NCI-H2107 treated with DMSO at 0.1 percent for 48 hours (cell line): ENCODE measurements at regions not wholly inside any gene's neighbourhood (a gene's known extent, or its start where the extent isn't known, plus 50 kb on each side); places are given as distances from the start of the nearest gene placed in this dataset.

Experiments used
- DNase-seq: peaks from one replicate; lab custom pipeline; 2025; ENCODE audit not compliant: unreplicated experiment; lab: John Stamatoyannopoulos, UW

DNA sequence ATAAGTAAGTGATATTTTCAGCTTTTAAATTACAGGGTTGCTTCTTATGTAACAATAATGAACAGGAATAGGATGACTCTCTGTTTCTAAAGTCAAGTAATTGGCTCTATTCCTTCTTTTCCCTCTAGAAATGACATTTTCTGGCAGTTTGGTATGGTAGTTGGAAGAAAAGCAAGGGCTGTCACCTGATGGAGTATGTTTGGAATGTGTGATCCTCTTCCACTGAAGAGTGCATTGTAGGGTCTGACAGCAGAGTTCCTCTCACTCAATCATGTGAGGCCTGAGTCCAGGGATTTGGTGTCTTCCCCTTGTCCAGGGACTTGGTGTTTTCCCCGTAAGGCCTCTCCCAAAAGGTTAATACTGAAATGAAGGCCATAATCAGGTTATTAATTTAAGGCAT is 233.8 kb upstream of the FBXL7 start:
- DNase-seq, result no peak

DNA sequence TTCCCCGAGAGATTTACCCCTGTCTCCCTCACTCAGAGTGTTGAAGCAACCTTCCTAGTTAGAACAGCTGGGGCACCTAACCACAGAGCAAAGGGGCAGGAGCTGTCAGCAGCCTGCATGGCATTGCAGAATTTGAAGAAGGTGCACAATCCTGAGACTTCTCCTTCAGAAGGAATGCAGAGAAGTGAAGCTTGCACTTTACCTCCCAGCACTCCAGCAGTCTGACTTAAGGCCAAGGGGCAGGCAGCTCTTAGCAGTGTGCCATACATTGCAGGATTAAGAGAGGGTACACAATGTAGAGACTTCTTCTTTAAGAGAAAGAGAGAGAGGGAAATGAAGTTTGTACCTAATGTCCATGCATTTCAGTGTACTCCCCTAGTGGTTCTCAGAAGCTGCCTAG is 236.0 kb upstream of the FBXL7 start:
- no peak for DNase-seq

DNA sequence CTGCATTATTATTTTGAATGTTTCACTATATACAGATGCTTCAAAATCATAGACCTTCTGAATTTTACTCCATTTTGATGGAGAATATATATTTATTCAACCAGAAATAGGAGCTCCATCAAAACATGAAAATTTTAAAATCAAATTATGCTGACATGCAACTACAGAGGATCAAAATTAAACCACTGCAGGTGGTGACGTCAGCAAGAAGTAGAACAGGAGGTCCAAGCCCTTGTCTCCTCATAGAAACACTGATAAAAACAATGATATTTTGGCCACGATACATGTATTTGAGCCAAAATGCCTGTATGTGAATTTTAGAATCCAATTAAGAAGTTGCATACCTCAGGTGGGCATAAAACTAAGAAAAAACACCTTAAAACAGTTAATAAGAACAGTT is 236.6 kb upstream of the FBXL7 start:
- DNase-seq, result no peak

DNA sequence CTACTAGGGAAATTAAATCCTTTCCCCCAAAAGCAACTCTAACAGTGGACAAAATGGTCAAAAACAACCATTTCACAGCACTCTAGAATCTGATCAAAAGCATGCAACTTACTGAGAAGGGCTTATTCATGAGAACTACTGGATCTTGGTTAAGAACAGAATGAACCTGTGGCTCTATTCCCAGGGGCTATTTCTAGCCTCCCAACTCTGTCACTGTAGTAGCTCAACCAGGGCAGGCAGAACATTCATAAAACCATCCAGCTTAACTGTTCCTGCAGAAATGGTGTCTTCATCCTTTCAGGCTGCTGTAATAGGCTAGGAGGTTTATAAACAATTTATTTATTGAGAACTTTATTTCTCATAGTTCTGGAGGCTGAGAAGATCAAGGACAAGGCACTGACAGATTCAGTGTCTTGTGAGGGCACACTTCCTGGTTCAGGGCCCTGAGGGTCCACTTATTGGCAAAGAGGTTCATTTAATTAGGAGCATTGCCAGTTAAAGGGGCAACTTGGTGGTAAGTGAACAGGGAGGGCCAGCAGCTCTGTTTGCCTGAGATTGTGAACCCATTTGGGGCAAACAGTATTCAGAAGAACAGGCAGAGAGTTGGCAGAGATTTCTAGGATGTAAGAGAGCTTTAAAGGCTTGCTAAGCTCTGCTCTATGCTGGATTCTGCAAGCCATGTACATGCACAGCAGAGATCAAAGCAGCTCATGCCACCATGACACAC is 238.5 kb upstream of the FBXL7 start:
- no peak for DNase-seq

DNA sequence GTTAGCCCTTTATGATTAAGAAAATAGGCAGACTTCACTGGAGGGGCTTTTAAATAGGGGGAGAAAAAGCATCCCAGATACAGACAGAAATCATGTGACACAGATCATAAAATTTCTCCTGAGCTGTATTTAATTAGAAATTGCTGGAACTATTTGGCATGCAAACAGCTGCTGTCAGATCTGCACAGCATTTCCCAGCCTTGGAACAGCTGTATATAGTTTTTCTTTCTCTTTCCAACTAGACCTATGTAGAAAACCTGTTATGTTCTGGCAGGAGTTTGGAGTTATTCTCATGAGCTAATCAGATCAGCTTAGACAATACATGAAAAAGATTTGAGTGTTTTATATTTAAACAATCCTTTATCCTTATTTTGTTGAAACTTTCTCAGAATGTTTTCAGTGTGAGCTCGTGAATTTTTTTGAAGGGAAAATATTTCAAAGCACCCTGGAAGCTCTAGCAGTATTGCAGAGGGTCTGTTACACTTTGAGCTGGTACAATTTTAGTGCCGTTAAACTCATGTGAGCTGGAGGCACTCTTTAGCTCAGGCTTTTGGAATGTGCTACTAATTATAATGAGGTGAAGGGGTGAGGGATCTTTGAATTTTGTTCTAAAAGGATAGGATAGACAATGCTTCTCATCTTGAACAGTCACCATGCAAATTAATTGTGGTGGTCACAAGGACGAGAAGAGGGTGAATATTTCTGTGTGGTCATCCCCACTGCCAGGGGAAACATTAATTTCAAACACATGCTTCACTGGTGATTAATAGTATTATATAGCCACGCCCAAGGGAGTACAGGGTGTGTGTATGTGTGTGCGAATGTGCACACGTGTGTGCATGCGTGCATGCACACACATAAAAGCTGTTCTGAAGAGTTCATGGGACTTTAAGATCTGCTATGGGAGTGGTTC is 239.4 kb upstream of the FBXL7 start:
- no peak for DNase-seq

DNA sequence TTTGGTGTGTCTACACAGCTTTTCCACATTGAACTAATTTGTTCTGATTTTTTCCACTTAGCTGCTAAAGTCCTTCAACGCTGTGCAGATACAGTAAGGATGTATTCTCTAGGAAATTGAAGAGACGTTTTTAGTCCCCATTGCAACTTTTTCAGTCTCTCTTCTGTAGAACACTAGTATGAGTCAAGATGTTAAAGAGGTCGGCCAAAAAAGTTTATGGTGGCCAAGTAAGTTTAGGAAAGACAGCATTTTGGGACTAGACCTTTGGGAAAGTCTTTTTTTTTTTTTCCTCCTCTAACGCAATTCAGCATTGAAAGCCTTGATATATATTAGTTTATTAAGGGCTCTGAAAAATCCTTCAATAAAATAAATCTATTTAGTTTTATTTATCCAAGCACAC is 243.5 kb upstream of the FBXL7 start:
- no peak for DNase-seq

DNA sequence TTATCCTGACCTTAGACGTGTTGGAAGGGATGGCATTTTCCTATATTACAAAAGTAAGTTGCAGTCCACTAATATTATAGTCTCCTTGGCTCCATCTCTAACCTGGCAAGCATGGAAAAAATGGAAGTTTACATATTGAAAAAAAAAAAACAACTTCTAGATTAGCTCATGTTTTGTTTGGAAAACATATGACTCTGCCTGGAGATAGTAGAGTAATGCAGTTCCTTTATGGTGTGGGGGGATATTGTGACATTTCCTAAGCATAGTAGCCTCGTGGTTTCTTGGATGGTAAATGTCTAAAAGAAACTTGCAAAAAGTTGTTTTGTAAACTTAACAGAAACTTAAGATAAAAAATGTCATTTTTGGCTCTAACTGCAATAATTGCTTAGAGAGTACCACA is 244.4 kb upstream of the FBXL7 start:
- no peak for DNase-seq

DNA sequence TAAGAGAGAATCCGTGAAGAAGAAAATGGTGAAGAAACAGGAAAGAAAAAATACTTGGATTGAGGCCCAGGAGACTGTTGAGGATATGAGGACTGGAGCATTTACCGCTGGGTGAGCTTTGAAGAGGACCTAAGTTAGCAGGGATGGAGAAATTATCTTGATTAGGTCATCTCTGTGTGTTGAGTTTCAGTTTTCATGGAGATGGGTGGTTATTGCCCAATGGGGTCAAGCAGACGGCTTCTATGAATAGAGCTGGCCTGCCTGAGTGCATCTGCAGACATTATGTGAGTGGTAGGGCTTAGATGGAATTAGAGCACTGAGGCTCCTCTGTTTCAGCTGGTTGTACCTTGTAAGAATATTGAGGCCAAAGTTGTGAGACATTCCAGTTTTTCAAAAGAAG is 245.4 kb upstream of the FBXL7 start:
- DNase-seq, result no peak

DNA sequence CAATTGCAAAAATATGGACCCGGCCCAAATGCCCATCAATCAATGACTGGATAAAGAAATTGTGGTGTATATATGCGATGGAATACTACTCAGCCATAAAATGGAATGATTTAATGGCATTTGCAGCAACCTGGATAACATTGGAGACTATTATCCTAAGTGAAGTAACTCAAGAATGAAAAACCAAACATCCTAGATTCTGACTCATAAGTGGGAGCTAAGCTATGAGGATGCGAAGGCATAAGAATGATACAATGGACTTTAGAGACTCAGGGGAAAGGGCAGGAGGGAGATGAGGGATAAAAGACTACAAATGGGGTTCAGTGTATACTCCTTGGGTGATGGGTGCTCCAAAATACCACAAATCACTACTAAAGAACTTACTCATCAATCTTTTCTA is 247.6 kb upstream of the FBXL7 start:
- DNase-seq, result no peak

DNA sequence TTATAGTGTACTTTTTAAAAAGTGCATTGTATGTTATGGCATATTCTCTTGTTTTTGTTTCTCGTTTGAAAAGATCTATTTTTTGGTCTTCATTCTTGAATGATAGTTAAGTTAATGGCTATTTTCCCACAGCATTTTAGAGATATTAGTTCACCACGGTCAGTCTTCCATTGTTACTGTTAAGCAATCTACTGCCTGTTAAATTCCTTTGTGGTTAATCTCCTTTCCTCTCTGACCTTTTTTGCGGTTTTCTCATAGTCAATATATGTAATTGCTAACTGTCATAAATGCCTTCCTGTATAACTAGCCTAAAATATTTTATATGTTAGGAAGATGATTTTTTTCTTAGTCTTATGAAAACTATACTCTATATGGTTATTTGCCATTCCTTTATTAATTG is 250.8 kb upstream of the FBXL7 start:
- DNase-seq, result no peak

DNA sequence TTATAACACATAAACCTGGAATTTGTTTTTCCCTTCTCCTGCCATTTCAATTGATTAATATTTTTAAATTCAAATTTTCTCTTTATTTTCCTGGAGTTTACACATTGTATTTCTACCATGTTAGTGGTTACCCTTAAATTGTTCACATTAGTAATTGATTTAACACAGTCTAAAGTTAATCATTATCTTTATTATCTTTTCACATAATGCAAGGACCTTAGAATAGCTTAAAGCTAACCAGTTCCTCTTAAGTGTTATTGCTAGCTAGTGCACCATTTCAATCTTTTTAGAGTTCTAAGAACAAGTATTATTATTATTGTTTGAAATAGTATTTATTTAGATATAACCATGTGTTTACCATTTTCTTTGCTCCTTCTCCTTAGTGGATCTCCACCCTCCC is 251.2 kb upstream of the FBXL7 start:
- no peak for DNase-seq

DNA sequence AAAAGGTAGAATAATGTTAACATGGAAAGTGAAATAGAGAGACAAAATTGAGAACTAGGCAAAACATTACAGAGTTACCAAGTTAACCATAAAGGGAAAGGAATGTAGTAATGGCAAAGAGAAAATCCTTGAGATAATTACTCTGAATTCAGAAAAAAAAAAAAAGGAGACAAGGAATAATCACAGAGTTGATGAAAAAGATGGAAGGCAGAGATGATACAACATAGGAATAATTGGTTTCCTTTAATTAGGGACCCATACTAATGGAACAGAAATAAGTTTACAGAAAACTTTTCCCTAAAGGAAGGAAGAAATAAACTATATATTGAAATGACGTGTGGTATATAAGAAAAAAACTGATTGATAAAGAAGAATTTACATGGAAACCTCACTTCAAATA is 254.1 kb upstream of the FBXL7 start:
- no peak for DNase-seq

DNA sequence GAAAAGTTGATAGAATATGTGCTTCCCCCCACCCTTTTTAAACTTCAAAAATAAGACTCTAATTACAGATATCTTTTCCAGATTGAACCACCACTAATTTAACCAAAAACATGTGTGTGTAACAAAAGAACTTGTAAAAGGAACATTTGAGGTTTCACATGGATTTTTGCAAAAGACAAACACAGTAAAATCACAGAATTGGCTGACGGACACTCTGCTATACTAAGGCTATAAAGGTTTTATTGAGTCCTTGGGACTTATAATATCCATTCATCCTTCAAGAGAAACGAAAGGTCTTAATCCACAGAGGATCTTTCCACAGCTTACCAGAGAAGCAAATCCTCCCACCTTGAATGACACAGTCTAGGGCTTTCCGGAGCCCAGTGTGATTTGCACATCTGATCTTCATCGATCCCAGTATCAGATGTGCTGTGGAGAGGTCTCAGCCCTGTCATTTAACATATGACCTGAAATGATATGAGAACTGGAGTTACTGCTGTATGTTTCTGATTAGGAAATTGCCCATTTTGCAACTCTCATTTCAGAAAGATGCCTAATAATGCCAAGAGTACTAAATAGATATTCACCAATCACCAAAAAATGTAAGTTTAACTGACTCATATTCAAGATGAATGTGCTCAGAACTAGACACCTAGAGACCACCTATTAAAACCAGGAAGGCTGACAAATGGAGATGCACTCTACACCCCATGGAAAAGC is 256.5 kb upstream of the FBXL7 start:
- no peak for DNase-seq

DNA sequence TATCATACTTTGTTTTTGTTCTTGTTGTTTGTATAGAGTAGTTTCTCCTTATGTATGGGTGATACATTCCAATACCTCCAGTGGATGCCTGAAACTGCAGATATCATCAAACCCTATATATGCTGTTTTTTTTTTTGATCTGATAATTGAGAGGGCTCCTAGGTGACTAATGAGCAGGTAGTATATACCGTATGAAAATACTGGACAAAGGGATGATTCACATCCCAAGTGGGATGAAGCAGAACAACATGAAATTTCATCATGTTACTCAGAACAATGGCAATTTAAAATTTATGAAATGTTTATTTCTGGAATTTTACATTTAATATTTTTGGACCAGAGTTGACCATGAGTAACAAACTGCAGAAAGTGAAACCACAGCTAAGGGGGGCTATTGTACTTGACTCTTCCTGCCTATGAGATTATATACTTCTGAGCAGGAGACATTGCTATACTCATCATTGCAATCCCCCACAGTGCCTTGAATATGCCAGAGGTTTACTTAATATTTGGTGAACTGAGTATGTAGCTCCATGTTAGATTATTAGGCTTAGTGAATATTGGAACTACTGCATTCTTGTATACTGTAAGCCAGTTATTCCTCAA is 258.7 kb upstream of the FBXL7 start:
- DNase-seq, result no peak

DNA sequence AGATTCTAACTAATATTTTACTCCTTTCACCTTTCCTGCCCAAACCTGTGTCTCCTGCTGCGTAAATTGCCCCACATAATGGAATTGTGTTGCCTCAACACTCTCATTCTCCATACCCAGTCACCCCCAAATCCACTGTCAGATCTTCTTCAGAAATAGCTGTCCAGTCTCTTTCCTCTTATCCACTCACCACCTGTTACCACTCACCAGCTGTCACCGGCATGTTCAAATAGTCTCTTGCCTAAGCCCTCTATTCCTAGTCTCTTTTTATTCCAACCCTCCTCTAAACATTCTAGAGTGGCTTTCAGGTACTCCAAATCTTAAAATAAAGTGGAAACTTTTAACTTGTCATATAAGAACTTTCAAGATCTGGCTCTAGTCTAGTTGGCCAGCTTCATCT is 262.0 kb upstream of the FBXL7 start:
- no peak for DNase-seq

DNA sequence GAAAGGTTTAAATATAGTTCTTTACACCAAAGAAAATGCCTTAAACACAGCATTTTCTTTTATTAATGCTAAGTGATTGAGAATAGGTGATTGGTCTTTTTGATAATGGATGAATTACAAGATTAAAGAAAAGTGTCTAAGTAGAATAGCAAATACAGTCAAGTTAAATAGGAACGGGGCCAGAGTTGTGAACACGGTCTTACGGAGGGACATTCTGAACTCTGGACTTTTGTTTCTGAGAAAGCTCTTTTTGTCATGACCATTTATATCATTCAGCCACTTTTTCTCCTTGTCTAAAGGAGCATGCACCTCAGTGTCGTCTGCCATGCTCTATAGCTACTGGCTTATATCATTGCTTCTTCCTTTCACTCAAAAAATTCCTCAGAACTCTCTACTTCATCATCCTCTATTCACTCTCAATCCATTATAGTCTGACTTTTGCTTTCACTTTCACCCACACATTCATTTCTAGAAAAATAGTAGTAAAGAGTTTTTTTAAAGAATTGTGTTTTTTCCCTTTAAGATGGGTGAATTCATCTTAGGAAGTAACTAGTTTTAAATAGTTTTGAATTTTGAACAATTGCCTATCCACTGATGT is 263.0 kb upstream of the FBXL7 start:
- DNase-seq, result no peak

DNA sequence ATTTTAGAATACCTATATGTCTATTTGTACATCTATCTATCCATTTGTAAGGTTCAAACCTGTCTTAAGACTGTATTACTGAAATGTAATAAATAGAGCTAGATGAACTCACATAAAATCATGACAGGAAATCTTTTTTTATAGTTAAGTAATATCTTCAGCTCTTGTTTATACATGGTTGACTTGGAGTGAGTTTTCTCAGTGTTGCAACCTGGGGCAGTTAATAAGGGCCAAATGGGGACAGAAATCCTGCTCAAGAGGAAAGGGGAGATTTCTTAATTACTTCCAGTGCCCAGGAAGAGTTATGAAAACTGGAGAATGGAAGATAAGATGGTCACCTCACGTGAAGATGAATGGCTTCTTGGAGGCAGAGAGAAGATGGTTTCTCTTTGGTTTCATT is 265.1 kb upstream of the FBXL7 start:
- no peak for DNase-seq

DNA sequence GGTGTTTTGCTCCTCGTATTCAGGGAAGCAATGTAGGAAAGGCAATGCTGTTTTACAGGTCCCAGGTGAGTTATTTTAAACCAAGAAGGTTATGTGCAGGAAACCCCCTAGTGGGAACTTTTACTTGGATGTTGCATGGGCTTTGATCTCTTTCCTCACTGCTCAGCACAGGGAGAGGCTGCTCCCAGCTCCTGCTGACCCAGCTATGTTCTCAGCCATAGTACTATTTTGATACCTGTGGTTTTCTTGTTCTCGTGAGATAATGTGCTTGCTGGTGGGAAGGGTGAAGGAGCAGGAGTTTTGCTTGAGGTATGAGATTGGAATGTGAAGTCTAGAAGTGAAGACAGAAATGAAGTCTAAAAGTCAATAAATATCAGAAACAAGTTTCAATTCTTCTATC is 265.6 kb upstream of the FBXL7 start:
- no peak for DNase-seq

DNA sequence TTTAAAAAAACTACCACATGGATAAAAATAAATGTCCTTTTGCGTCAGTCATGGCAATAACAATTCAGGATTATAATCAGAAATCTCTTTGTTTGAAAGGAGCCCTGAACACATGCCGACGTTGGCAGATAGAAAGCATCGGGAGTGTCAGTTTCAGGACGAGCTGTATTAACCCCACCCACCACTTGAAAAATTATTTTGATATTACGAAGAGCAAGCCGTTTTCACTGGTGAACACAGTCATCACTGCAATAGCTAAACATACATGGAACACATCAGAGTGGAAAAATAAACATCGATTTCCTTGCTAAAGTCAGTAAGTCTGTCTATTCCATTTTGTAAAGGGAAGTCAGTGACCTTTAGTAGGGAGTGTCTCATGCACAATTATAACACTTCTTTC is 266.4 kb upstream of the FBXL7 start:
- DNase-seq, result no peak

DNA sequence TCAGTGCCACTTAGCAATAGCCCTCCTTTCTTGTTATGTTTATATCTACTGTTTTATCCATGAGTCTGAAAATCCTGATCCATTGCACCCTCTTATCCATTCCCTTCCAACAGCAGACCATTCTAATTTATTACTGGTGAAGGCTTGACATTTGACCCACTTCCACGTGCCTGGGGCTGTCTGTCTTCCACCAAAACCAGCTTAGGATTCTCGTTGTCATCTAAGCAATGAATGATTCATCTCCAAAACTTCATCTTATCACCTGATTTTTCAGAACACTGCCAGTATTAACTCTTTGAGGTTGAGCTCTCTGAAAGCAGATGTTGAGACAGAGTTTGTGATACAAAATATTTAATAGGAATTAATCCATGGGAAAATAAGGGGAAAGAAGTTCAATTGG is 277.8 kb upstream of the FBXL7 start:
- no peak for DNase-seq

DNA sequence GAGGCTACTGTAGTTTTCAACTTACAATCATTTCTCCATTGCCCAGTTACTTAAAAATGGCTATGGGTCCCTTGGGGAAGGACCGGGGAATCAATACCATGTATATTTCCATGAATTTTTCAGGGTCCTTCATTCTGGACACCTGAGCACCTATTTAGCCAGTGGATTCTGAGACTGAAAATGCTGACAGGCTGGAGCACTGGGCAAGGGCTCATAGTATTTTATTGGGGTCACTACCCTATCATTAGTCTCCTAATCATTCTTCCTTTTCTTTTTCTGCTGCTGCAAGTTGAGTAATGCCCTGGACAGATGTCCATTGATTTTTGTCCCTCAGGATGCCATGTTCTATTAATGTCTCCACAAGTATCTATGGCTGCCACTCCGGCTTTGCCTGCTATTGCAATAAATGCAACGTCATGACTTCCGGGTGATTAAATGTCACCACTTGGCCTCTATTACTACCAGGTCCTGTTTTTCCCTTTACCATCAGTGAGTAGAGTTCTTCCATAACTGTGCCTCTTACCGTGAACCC is 279.3 kb upstream of the FBXL7 start:
- DNase-seq, result no peak
